ENCODE measurements at regions not wholly inside any gene's neighbourhood (a gene's known extent, or its start where the extent isn't known, plus 50 kb on each side); places are given as distances from the start of the nearest gene placed in this dataset.

GRCh38 chr3:104885214-104885814 is 481.4 kb upstream of the ALCAM start:
- Histone ChIP-seq H3K4me3 (ENCODE audit: control insufficient read depth in 2 of 3, extremely low read depth in 1 of 3, insufficient read depth in 2 of 3, low read depth in 1 of 3, low read length in 3 of 3) (no peak overlapping the region), H3K27ac (ENCODE audit: control insufficient read depth, insufficient read depth, low read length) (no peak overlapping the region), H2AFZ (ENCODE audit: control insufficient read depth, low read length) (no peak overlapping the region), H3K4me1 (ENCODE audit: control insufficient read depth, extremely low read depth, insufficient read depth, low read length) (no peaks in the 10 kb centered on the region), H3K9ac (ENCODE audit: control insufficient read depth, extremely low read depth, insufficient read depth, low read length) (no peak overlapping the region), H3K4me2 (ENCODE audit: control insufficient read depth, extremely low read depth, insufficient read depth, low read depth, low read length) (no peak overlapping the region), H3K9me3 (ENCODE audit: control insufficient read depth, low read depth, low read length) (no peaks in the 10 kb centered on the region), H3K36me3 (ENCODE audit: control insufficient read depth in 2 of 2, extremely low read depth in 1 of 2, insufficient read depth in 2 of 2, low read length in 2 of 2) (no peaks in the 10 kb centered on the region), H3K79me2 (ENCODE audit: control insufficient read depth, insufficient read depth, low read length) (no peaks in the 10 kb centered on the region), H3K9me1 (ENCODE audit: control insufficient read depth, extremely low read depth, insufficient read depth, low read length) (no peaks in the 10 kb centered on the region), H3K27me3 (ENCODE audit: control insufficient read depth, extremely low read depth, insufficient read depth, low read length) (no peaks in the 10 kb centered on the region), H4K20me1 (ENCODE audit: control insufficient read depth, extremely low read depth, insufficient read depth, low read length) (no peaks in the 10 kb centered on the region)
- TF ChIP-seq EZH2 (IDR thresholded peaks at IDR 0.05; ENCODE audit: low read length) (no peak), CTCF (optimal IDR thresholded peaks at IDR 0.05 in 1 of 3, IDR thresholded peaks at IDR 0.05 in 1 of 3, conservative IDR thresholded peaks at IDR 0.05 in 1 of 3; ENCODE audit: extremely low read depth in 1 of 3, insufficient read depth in 2 of 3, low read length in 3 of 3) (no peak)
- dilution Hi-C loops (cut with MboI; ENCODE audit: extremely low pct_ligation_motif_present, low sequenced_read_pairs), result no loop called here
- DNase-seq (ENCODE audit: low read depth, low spot score) (no peak), FAIRE-seq (no peak)

- FAIRE-seq (no peak), DNase-seq (ENCODE audit: low read depth, low spot score) (no peak)
- Histone ChIP-seq H3K4me3 (ENCODE audit: control insufficient read depth in 2 of 3, extremely low read depth in 1 of 3, insufficient read depth in 2 of 3, low read depth in 1 of 3, low read length in 3 of 3) (no peak overlapping the region), H3K9me3 (ENCODE audit: control insufficient read depth, low read depth, low read length) (no peaks in the 10 kb centered on the region), H3K9ac (ENCODE audit: control insufficient read depth, extremely low read depth, insufficient read depth, low read length) (no peak overlapping the region), H3K4me1 (ENCODE audit: control insufficient read depth, extremely low read depth, insufficient read depth, low read length) (no peaks in the 10 kb centered on the region), H3K4me2 (ENCODE audit: control insufficient read depth, extremely low read depth, insufficient read depth, low read depth, low read length) (no peak overlapping the region), H3K36me3 (ENCODE audit: control insufficient read depth in 2 of 2, extremely low read depth in 1 of 2, insufficient read depth in 2 of 2, low read length in 2 of 2) (no peaks in the 10 kb centered on the region), H3K9me1 (ENCODE audit: control insufficient read depth, extremely low read depth, insufficient read depth, low read length) (no peaks in the 10 kb centered on the region), H3K27ac (ENCODE audit: control insufficient read depth, insufficient read depth, low read length) (no peak overlapping the region), H3K79me2 (ENCODE audit: control insufficient read depth, insufficient read depth, low read length) (no peaks in the 10 kb centered on the region), H3K27me3 (ENCODE audit: control insufficient read depth, extremely low read depth, insufficient read depth, low read length) (no peaks in the 10 kb centered on the region), H4K20me1 (ENCODE audit: control insufficient read depth, extremely low read depth, insufficient read depth, low read length) (no peaks in the 10 kb centered on the region), H2AFZ (ENCODE audit: control insufficient read depth, low read length) (no peak overlapping the region)
- dilution Hi-C loops (cut with MboI; ENCODE audit: extremely low pct_ligation_motif_present, low sequenced_read_pairs), result no loop called here
- TF ChIP-seq CTCF (optimal IDR thresholded peaks at IDR 0.05 in 1 of 3, IDR thresholded peaks at IDR 0.05 in 1 of 3, conservative IDR thresholded peaks at IDR 0.05 in 1 of 3; ENCODE audit: extremely low read depth in 1 of 3, insufficient read depth in 2 of 3, low read length in 3 of 3) (no peak), EZH2 (IDR thresholded peaks at IDR 0.05; ENCODE audit: low read length) (no peak)
These were observed 480.3 kb upstream of the ALCAM start for GRCh38 chr3:104886220-104886995.
